ENCODE measurements at regions not wholly inside any gene's neighbourhood (a gene's known extent, or its start where the extent isn't known, plus 50 kb on each side); places are given as distances from the start of the nearest gene placed in this dataset.

DNA sequence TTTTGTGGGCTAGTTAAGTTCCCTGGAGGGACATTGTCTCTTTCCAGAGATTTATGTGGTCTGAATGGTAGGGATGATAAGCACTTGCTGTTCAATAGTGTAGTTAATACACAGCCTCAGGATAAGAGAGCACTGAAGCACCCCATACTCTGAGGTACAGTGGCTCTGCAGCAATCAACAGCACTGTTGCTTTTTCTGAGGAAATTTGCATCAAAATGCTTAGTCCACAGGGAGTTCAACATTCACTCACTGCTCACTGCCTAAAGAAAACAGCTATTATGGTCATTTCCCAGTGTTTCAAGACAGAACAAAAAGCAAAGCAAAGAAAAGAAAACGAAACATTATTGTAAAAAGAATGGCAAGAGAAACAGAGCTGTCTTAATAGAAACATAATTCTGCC lies 441.9 kb downstream of the PLOD2 start:
- no peak for DNase-seq
- Histone ChIP-seq H3K4me3 (no peak overlapping the region), H3K9me3 (no peaks in the 10 kb centered on the region), H3K27ac (no peak overlapping the region), H3K9ac (ENCODE audit: low read depth in 2 of 2, low read length in 2 of 2) (no peak overlapping the region), H3K36me3 (no peaks in the 10 kb centered on the region), H3K4me1 (no peaks in the 10 kb centered on the region), H3K27me3 (no peaks in the 10 kb centered on the region)
- TF ChIP-seq, protein P1, sequence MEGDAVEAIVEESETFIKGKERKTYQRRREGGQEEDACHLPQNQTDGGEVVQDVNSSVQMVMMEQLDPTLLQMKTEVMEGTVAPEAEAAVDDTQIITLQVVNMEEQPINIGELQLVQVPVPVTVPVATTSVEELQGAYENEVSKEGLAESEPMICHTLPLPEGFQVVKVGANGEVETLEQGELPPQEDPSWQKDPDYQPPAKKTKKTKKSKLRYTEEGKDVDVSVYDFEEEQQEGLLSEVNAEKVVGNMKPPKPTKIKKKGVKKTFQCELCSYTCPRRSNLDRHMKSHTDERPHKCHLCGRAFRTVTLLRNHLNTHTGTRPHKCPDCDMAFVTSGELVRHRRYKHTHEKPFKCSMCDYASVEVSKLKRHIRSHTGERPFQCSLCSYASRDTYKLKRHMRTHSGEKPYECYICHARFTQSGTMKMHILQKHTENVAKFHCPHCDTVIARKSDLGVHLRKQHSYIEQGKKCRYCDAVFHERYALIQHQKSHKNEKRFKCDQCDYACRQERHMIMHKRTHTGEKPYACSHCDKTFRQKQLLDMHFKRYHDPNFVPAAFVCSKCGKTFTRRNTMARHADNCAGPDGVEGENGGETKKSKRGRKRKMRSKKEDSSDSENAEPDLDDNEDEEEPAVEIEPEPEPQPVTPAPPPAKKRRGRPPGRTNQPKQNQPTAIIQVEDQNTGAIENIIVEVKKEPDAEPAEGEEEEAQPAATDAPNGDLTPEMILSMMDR (IDR thresholded peaks at IDR 0.05), result no peak
- intact Hi-C loops (cut with DNase I), result no loop called here

DNA sequence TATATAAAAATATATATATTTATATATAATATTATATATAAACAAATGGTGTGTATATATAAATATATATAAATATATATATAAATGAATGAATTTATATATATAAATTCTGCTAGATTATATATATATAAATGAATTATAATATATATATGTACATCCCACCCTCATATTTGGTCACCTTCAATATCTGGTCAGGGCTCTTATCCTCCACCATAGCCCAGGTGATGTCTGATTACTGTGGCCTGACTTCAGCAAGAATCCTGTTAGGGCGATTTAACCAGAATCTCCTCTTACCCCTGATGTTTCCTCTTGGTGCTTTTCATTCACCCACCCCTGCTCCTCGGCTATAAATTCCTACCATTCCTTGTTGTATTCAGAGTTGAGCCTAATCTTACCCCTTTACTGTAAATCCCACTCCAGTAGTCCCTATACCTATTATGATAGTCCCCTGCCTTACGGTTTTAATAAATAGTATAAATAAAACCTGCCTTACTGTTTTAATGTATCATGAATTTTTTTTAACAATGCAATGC lies 439.6 kb downstream of the PLOD2 start:
- Histone ChIP-seq H3K9ac (ENCODE audit: low read depth in 2 of 2, low read length in 2 of 2) (no peak overlapping the region), H3K4me3 (no peak overlapping the region), H3K27ac (no peak overlapping the region), H3K9me3 (no peaks in the 10 kb centered on the region), H3K4me1 (no peaks in the 10 kb centered on the region), H3K36me3 (no peaks in the 10 kb centered on the region), H3K27me3 (no peaks in the 10 kb centered on the region)
- intact Hi-C loops (cut with DNase I), result no loop called here
- no peak for DNase-seq
- TF ChIP-seq, protein P1 (IDR thresholded peaks at IDR 0.05), result no peak

DNA sequence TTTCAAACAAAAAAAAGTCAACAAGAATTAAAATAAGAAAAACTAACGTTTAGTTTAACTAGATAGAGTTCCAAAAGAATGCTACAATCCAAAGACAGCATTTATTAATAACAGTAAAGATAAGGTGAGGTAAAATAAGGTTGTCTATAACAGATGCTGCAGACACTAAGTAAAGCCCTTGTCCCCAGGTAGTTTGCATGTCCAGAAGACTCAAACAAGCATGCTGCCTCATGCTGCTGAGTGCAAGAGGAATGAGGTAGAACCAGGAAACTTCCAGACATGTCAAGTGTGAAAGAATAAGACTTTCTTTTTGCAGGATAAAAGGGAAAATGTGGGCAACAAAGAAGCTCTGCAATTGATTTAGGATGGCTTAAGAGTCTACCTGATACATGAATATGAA lies 439.2 kb downstream of the PLOD2 start:
- Histone ChIP-seq H3K9me3 (no peaks in the 10 kb centered on the region), H3K36me3 (no peaks in the 10 kb centered on the region), H3K27me3 (no peaks in the 10 kb centered on the region), H3K9ac (ENCODE audit: low read depth in 2 of 2, low read length in 2 of 2) (no peak overlapping the region), H3K4me1 (no peaks in the 10 kb centered on the region), H3K27ac (no peak overlapping the region), H3K4me3 (no peak overlapping the region)
- intact Hi-C loops (cut with DNase I), result no loop called here
- TF ChIP-seq, protein P1 (IDR thresholded peaks at IDR 0.05), result no peak
- no peak for DNase-seq

DNA sequence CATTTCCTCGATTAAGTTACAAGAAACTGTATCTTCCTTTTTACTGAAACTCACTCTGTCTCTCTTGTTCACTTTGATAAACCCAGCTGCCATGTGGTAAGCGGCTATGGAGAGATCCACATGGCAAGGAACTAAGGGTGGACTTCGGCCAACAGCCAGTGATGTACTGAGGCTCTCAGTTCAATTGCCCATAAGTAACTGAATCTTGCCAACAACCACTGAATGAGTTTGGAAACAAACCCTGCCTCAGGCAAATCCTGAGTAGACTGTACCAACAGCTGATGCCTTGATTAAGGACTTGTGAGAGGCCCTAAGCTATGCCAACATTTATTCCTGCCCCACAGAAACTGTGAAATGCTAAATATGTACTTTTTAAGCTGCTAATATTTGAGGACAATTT lies 433.5 kb downstream of the PLOD2 start:
- no peaks in the 10 kb centered on the region for H3K9me3 ChIP-seq
- no peak overlapping the region for H3K4me3 ChIP-seq
- H3K36me3 ChIP-seq, result no peaks in the 10 kb centered on the region
- H3K4me1 ChIP-seq, result no peaks in the 10 kb centered on the region
- no peak for DNase-seq
- intact Hi-C loops (cut with DNase I), result no loop called here
- no peak overlapping the region for H3K27ac ChIP-seq
- TF ChIP-seq, protein P1 (IDR thresholded peaks at IDR 0.05), result no peak
- H3K9ac ChIP-seq (ENCODE audit: low read depth in 2 of 2, low read length in 2 of 2), result no peak overlapping the region
- H3K27me3 ChIP-seq, result no peaks in the 10 kb centered on the region

DNA sequence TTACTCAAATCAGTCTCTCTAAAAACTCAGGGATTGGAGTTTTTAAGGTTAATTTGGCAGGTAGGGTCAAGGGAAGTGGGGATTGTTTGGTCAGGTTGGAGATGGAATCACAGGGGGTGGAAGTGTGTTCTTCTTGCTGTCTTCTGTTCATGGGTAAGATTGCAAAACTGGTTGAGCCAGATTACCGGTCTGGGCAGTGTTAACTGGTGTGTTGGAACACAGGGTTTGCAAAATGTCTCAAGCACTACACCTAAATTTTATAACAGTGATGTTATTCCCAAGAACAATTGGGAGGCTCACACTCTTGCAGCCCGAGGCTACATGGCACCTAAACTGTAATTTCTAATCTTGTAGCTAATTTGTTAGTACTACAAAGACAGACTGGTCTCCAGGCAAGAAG lies 425.4 kb downstream of the PLOD2 start:
- TF ChIP-seq, protein P1 (IDR thresholded peaks at IDR 0.05), result no peak
- Histone ChIP-seq H3K36me3 (no peaks in the 10 kb centered on the region), H3K9me3 (no peaks in the 10 kb centered on the region), H3K4me1 (no peaks in the 10 kb centered on the region), H3K27ac (no peak overlapping the region), H3K9ac (ENCODE audit: low read depth in 2 of 2, low read length in 2 of 2) (no peak overlapping the region), H3K27me3 (no peaks in the 10 kb centered on the region), H3K4me3 (no peak overlapping the region)
- intact Hi-C loops (cut with DNase I), result no loop called here
- DNase-seq, result no peak

DNA sequence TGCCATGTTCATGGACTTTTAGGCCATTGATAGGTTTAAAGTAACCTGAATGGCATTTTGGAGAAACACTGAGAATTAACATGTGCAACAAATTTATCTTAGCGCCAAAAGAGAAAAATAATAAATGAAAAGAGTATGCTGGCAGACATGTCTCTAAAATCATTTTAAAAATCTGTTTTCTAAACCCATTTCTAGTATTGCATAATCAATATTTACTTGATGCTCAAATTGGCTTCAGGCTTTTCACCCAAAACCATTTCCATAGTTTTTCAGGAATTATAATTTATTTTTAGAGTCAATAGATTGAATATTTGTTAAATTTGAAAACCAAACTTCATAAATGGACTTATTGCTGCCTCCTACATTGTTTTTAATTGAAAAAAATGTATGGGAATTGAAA lies 423.0 kb downstream of the PLOD2 start:
- DNase-seq, result no peak
- Histone ChIP-seq H3K4me3 (no peak overlapping the region), H3K27ac (no peak overlapping the region), H3K4me1 (no peaks in the 10 kb centered on the region), H3K27me3 (no peaks in the 10 kb centered on the region), H3K36me3 (no peaks in the 10 kb centered on the region), H3K9me3 (no peaks in the 10 kb centered on the region), H3K9ac (ENCODE audit: low read depth in 2 of 2, low read length in 2 of 2) (no peak overlapping the region)
- intact Hi-C loops (cut with DNase I), result no loop called here
- TF ChIP-seq, protein P1 (IDR thresholded peaks at IDR 0.05), result no peak

All from colonic mucosa (tissue), 4 donors.